ENCODE measurements at regions not wholly inside any gene's neighbourhood (a gene's known extent, or its start where the extent isn't known, plus 50 kb on each side); places are given as distances from the start of the nearest gene placed in this dataset.
"Not testable (repeated sequence)": the region's sequence is repeated elsewhere in the genome, so short reads cannot be mapped to it uniquely, and the experiment has no call there.

DNA sequence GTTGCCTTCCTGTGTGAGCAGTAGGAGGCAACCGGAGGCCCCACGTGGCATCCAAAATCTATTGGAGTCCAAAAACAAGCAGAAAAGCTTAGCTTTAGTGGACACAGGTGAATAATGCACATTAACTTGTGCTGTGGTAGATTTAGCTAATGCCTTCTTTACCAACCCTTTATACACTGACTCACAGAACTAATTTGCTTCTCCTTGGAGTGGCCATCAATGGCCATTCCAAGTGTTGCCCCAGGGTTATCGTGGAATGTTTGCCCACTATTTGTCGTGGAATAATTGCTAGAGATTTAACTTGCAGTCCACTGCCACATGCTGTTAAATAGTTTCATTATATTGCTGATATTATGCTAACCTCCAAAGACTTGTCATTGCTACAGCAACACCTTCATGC lies 729.1 kb downstream of the STPG2 start:
- H3K27ac ChIP-seq = no peak overlapping the region
- no peaks in the 10 kb centered on the region for H3K9me3 ChIP-seq
- intact Hi-C loops (cut with DNase I; ENCODE audit: low total_unique reads) = no loop called here
- no peak overlapping the region for H3K4me3 ChIP-seq
- in situ Hi-C loops (cut with MboI; ENCODE audit: low sequenced_read_pairs in 4 of 4) = no loop called here
- DNase-seq (no peak), ATAC-seq (no peak)
- TF ChIP-seq, protein P1, sequence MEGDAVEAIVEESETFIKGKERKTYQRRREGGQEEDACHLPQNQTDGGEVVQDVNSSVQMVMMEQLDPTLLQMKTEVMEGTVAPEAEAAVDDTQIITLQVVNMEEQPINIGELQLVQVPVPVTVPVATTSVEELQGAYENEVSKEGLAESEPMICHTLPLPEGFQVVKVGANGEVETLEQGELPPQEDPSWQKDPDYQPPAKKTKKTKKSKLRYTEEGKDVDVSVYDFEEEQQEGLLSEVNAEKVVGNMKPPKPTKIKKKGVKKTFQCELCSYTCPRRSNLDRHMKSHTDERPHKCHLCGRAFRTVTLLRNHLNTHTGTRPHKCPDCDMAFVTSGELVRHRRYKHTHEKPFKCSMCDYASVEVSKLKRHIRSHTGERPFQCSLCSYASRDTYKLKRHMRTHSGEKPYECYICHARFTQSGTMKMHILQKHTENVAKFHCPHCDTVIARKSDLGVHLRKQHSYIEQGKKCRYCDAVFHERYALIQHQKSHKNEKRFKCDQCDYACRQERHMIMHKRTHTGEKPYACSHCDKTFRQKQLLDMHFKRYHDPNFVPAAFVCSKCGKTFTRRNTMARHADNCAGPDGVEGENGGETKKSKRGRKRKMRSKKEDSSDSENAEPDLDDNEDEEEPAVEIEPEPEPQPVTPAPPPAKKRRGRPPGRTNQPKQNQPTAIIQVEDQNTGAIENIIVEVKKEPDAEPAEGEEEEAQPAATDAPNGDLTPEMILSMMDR (IDR thresholded peaks at IDR 0.05 in 4 of 5, conservative IDR thresholded peaks at IDR 0.05 in 1 of 5) = no peak
- TF ChIP-seq POLR2A (IDR thresholded peaks at IDR 0.05) = no peak
- H3K27me3 ChIP-seq = no peaks in the 10 kb centered on the region
- no peaks in the 10 kb centered on the region for H3K36me3 ChIP-seq
- no peaks in the 10 kb centered on the region for H3K4me1 ChIP-seq

DNA sequence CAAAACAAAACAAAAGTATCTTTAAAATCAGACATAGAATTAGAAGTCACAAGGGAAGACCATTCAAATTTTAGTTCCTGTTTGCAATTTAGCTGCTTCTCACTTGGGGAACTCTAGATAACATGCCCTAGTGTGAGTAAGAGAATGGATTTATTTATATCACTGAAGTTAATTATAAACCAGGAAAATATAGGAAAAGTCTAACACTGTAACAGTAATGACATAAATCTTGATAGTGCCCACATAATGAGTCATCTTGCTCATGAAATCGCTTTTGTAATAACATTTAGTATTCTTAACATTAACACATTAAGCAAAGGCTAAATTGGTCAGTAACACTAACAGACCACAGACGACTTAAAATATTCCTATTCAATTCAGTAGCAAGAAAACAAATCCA lies 710.7 kb downstream of the STPG2 start:
- Histone ChIP-seq H3K4me1 (no peaks in the 10 kb centered on the region), H3K27ac (no peak overlapping the region), H3K4me3 (no peak overlapping the region), H3K27me3 (no peaks in the 10 kb centered on the region), H3K9me3 (no peaks in the 10 kb centered on the region), H3K36me3 (no peaks in the 10 kb centered on the region)
- intact Hi-C loops (cut with DNase I; ENCODE audit: low total_unique reads) (no loop called here), in situ Hi-C loops (cut with MboI; ENCODE audit: low sequenced_read_pairs in 4 of 4) (no loop called here)
- no peak for TF ChIP-seq POLR2A (IDR thresholded peaks at IDR 0.05)
- TF ChIP-seq, protein P1 (IDR thresholded peaks at IDR 0.05 in 4 of 5, conservative IDR thresholded peaks at IDR 0.05 in 1 of 5) = no peak
- ATAC-seq (no peak), DNase-seq (no peak)

DNA sequence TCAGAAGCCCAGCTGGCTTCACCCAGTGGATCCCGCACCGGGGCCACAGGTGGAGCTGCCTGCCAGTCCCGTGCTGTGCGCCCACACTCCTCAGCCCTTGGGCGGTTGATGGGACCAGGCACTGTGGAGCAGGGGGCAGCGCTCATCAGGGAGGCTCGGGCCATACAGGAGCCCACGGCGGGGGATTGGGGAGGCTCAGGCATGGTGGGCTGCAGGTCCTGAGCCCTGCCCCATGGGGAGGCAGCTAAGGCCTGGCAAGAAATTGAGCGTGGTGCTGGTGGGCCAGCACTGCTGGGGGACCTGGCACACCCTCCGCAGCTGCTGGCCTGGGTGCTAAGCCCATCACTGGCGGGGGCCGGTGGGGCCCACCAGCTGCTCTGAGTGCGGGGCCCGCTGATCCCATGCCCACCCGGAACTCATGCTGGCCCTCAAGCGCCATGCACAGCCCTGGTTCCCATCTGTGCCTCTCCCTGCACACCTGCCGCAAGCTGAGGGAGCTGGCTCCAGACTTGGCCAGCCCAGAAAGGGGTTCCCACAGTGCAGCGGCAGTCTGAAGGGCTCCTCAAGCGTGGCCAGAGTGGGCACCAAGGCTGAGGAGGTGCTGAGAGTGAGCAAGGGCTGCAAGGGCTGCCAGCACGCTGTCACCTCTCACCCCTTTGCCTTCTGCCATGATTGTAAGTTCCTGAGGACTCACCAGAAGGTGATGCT lies 705.1 kb downstream of the STPG2 start:
- not testable (repeated sequence) for DNase-seq

DNA sequence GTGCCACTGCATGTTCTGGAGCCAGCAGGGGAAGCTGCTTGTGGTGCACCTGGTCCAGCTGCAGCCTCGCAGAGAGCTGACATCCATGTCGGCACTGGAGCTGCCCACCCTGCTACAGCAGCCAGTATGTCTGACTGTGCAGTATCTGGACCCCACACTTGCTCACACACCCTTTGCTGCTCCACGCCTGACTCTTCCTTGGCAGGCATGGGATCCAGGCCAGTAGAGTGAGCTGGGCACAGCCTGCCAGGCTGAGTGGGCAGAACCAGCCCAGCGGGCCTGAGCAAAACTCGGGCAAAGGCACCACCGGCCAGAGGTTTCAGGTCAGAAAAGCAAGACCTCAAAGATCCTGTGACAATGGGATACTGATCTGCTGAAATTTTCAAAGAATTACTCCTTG lies 690.1 kb downstream of the STPG2 start:
- DNase-seq (no peak), ATAC-seq (no peak)
- Histone ChIP-seq H3K27ac (no peak overlapping the region), H3K36me3 (no peaks in the 10 kb centered on the region), H3K4me3 (no peak overlapping the region), H3K9me3 (no peaks in the 10 kb centered on the region), H3K4me1 (no peaks in the 10 kb centered on the region), H3K27me3 (no peaks in the 10 kb centered on the region)
- TF ChIP-seq, protein P1 (IDR thresholded peaks at IDR 0.05 in 4 of 5, conservative IDR thresholded peaks at IDR 0.05 in 1 of 5) = no peak
- no peak for TF ChIP-seq POLR2A (IDR thresholded peaks at IDR 0.05)
- intact Hi-C loops (cut with DNase I; ENCODE audit: low total_unique reads) (no loop called here), in situ Hi-C loops (cut with MboI; ENCODE audit: low sequenced_read_pairs in 4 of 4) (no loop called here)

More for the DNA sequence above, 705.1 kb downstream of the STPG2 start:
- ATAC-seq; H3K4me1 ChIP-seq; intact Hi-C loops (cut with DNase I; ENCODE audit: low total_unique reads); H3K27ac ChIP-seq; H3K4me3 ChIP-seq; H3K27me3 ChIP-seq; in situ Hi-C loops (cut with MboI; ENCODE audit: low sequenced_read_pairs in 4 of 4); H3K9me3 ChIP-seq; H3K36me3 ChIP-seq: not testable (repeated sequence)

DNA sequence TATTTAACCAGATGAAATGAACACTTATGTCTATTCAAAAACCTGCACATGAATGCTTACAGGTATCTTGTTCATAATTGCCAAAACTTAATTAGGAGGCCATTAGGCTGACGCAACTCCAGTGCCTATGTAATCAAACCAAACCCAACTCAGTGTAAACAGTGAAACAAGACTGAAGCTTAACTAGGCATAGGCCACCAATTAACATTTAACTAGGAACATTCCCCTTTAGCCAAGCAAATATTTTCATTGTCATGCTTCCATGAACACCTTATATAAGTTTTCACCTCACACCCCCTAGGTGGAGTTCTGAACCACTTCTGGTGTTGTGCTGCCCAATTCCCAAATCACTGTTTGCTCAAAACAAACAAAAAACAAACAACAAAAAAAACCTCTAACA lies 686.0 kb downstream of the STPG2 start:
- H3K27me3 ChIP-seq = no peaks in the 10 kb centered on the region
- DNase-seq = no peak
- H3K36me3 ChIP-seq = no peaks in the 10 kb centered on the region
- in situ Hi-C loops (cut with MboI; ENCODE audit: low sequenced_read_pairs in 4 of 4) = no loop called here
- H3K9me3 ChIP-seq = no peaks in the 10 kb centered on the region
- H3K4me3 ChIP-seq = no peak overlapping the region
- no peaks in the 10 kb centered on the region for H3K4me1 ChIP-seq
- H3K27ac ChIP-seq = no peak overlapping the region
- ATAC-seq = no peak
- no peak for TF ChIP-seq POLR2A (IDR thresholded peaks at IDR 0.05)
- TF ChIP-seq, protein P1 (IDR thresholded peaks at IDR 0.05 in 4 of 5, conservative IDR thresholded peaks at IDR 0.05 in 1 of 5) = no peak
- intact Hi-C loops (cut with DNase I; ENCODE audit: low total_unique reads) = no loop called here
